HG03565 (cell line): ENCODE measurements at regions not wholly inside any gene's neighbourhood (a gene's known extent, or its start where the extent isn't known, plus 50 kb on each side); places are given as distances from the start of the nearest gene placed in this dataset.
"Not testable (repeated sequence)": the region's sequence is repeated elsewhere in the genome, so short reads cannot be mapped to it uniquely, and the experiment has no call there.

Experiments used
- ATAC-seq: cut with Tn5 transposase; IDR thresholded peaks from one replicate; pipeline ENCODE4 v1.9.1; 2021; ENCODE audit warnings: mild to moderate bottlenecking, moderate library complexity; ENCODE audit not compliant: unreplicated experiment

- ATAC-seq: no peak
These were observed 201.9 kb downstream of the FGF9 start for GRCh38 chr13:21872795-21873194.

- no peak for ATAC-seq
These were observed 204.2 kb downstream of the FGF9 start for GRCh38 chr13:21875116-21875515.

GRCh38 chr13:21879263-21879914 lies 208.5 kb downstream of the FGF9 start:
- ATAC-seq: no peak

- ATAC-seq: no peak
These were observed 211.9 kb downstream of the FGF9 start for GRCh38 chr13:21882766-21883165.

GRCh38 chr13:21883713-21884112 lies 212.8 kb downstream of the FGF9 start:
- no peak for ATAC-seq

GRCh38 chr13:21884299-21884909 lies 213.5 kb downstream of the FGF9 start:
- no peak for ATAC-seq

- ATAC-seq: no peak
These were observed 214.2 kb downstream of the FGF9 start for GRCh38 chr13:21884965-21885567.

- ATAC-seq: no peak
These were observed 214.9 kb downstream of the FGF9 start for GRCh38 chr13:21885714-21886224.

GRCh38 chr13:21889651-21890050 lies 218.8 kb downstream of the FGF9 start:
- no peak for ATAC-seq

GRCh38 chr13:21890220-21890619 lies 219.3 kb downstream of the FGF9 start:
- not testable (repeated sequence) for ATAC-seq

- ATAC-seq: no peak
These were observed 223.2 kb downstream of the FGF9 start for GRCh38 chr13:21894091-21894490.

- ATAC-seq: no peak
These were observed 224.1 kb downstream of the FGF9 start for GRCh38 chr13:21894703-21895699.

GRCh38 chr13:21895779-21896178 lies 224.9 kb downstream of the FGF9 start:
- ATAC-seq: no peak

GRCh38 chr13:21897161-21897560 lies 226.3 kb downstream of the FGF9 start:
- ATAC-seq: no peak

- ATAC-seq: no peak
These were observed 227.6 kb downstream of the FGF9 start for GRCh38 chr13:21898459-21898858.

- no peak for ATAC-seq
These were observed 228.1 kb downstream of the FGF9 start for GRCh38 chr13:21898945-21899344.

- ATAC-seq: no peak
These were observed 230.5 kb downstream of the FGF9 start for GRCh38 chr13:21901336-21901735.

- ATAC-seq: no peak
These were observed 231.2 kb downstream of the FGF9 start for GRCh38 chr13:21901811-21902708.

- ATAC-seq: no peak
These were observed 231.8 kb downstream of the FGF9 start for GRCh38 chr13:21902709-21903098.

GRCh38 chr13:21905486-21905885 lies 234.6 kb downstream of the FGF9 start:
- no peak for ATAC-seq
